ENCODE measurements at regions not wholly inside any gene's neighbourhood (a gene's known extent, or its start where the extent isn't known, plus 50 kb on each side); places are given as distances from the start of the nearest gene placed in this dataset.

GRCh38 chr17:77304746-77305473 lies 164.1 kb downstream of the SEC14L1 start:
- H2BK5ac ChIP-seq (ENCODE audit: low read length) = no peak overlapping the region
- H3K79me1 ChIP-seq (ENCODE audit: low read length) = peaks cover 8% of the 10 kb centered on the region
- H3K4me1 ChIP-seq (ENCODE audit: control insufficient read depth, low read depth, low read length) = peaks cover 2% of the 10 kb centered on the region
- WGBS (ENCODE audit: extremely low coverage, insufficient coverage, low lambda C conversion rate) = no CpG with 5 or more reads among the region's 21 CpGs
- no peak overlapping the region for H3K4ac ChIP-seq (ENCODE audit: low read depth, low read length)
- H3K4me3 ChIP-seq (ENCODE audit: low read length) = no peak overlapping the region
- DNase-seq = no peak
- H3K23ac ChIP-seq (ENCODE audit: low read length) = no peak overlapping the region
- H3K18ac ChIP-seq (ENCODE audit: low read length) = no peak overlapping the region
- no peak overlapping the region for H2BK120ac ChIP-seq (ENCODE audit: low read depth, low read length)
- no peaks in the 10 kb centered on the region for H3K36me3 ChIP-seq (ENCODE audit: control insufficient read depth, insufficient read depth, low read length)
- no peaks in the 10 kb centered on the region for H3K79me2 ChIP-seq (ENCODE audit: control insufficient read depth, insufficient read depth, low read length)
- H3K4me2 ChIP-seq (ENCODE audit: low read length) = no peak overlapping the region
- H4K8ac ChIP-seq (ENCODE audit: low read depth, low read length) = no peak overlapping the region
- no peak overlapping the region for H3K56ac ChIP-seq (ENCODE audit: low read length)
- H3K9ac ChIP-seq (ENCODE audit: low read length) = no peak overlapping the region
- no peak overlapping the region for H2BK15ac ChIP-seq (replicated peaks; ENCODE audit: low read depth)
- H2AK5ac ChIP-seq (ENCODE audit: low read length) = no peak overlapping the region
- H3K27ac ChIP-seq (ENCODE audit: low read depth, low read length) = no peak overlapping the region
- no peaks in the 10 kb centered on the region for H3K27me3 ChIP-seq (ENCODE audit: insufficient read depth, low read length, poor library complexity)
- no peak overlapping the region for H4K5ac ChIP-seq (ENCODE audit: low read length)

- H3K9ac ChIP-seq (ENCODE audit: low read length) = no peak overlapping the region
- no peak overlapping the region for H3K23ac ChIP-seq (ENCODE audit: low read length)
- H3K18ac ChIP-seq (ENCODE audit: low read length) = no peak overlapping the region
- no peaks in the 10 kb centered on the region for H3K36me3 ChIP-seq (ENCODE audit: control insufficient read depth, insufficient read depth, low read length)
- H3K79me2 ChIP-seq (ENCODE audit: control insufficient read depth, insufficient read depth, low read length) = no peaks in the 10 kb centered on the region
- no peak overlapping the region for H3K4me3 ChIP-seq (ENCODE audit: low read length)
- no peak overlapping the region for H3K4me2 ChIP-seq (ENCODE audit: low read length)
- H2BK120ac ChIP-seq (ENCODE audit: low read depth, low read length) = no peak overlapping the region
- H3K4ac ChIP-seq (ENCODE audit: low read depth, low read length) = no peak overlapping the region
- H3K56ac ChIP-seq (ENCODE audit: low read length) = no peak overlapping the region
- WGBS (ENCODE audit: extremely low coverage, insufficient coverage, low lambda C conversion rate) = no CpG with 5 or more reads among the region's 13 CpGs
- H4K5ac ChIP-seq (ENCODE audit: low read length) = no peak overlapping the region
- H2BK15ac ChIP-seq (replicated peaks; ENCODE audit: low read depth) = no peak overlapping the region
- DNase-seq = no peak
- H4K8ac ChIP-seq (ENCODE audit: low read depth, low read length) = no peak overlapping the region
- no peak overlapping the region for H2AK5ac ChIP-seq (ENCODE audit: low read length)
- no peaks in the 10 kb centered on the region for H3K27me3 ChIP-seq (ENCODE audit: insufficient read depth, low read length, poor library complexity)
- no peaks in the 10 kb centered on the region for H3K4me1 ChIP-seq (ENCODE audit: control insufficient read depth, low read depth, low read length)
- peaks cover 10% of the 10 kb centered on the region for H3K79me1 ChIP-seq (ENCODE audit: low read length)
- no peak overlapping the region for H3K27ac ChIP-seq (ENCODE audit: low read depth, low read length)
- H2BK5ac ChIP-seq (ENCODE audit: low read length) = no peak overlapping the region
Measured at GRCh38 chr17:77306048-77306789, 165.4 kb downstream of the SEC14L1 start.

GRCh38 chr17:77306790-77307478 lies 166.2 kb downstream of the SEC14L1 start:
- H3K4me2 ChIP-seq (ENCODE audit: low read length) = no peak overlapping the region
- no peak overlapping the region for H3K23ac ChIP-seq (ENCODE audit: low read length)
- H3K36me3 ChIP-seq (ENCODE audit: control insufficient read depth, insufficient read depth, low read length) = no peaks in the 10 kb centered on the region
- no peak overlapping the region for H3K27ac ChIP-seq (ENCODE audit: low read depth, low read length)
- no peak overlapping the region for H3K4ac ChIP-seq (ENCODE audit: low read depth, low read length)
- no CpG with 5 or more reads among the region's 18 CpGs for WGBS (ENCODE audit: extremely low coverage, insufficient coverage, low lambda C conversion rate)
- no peaks in the 10 kb centered on the region for H3K4me1 ChIP-seq (ENCODE audit: control insufficient read depth, low read depth, low read length)
- H2BK5ac ChIP-seq (ENCODE audit: low read length) = no peak overlapping the region
- H3K18ac ChIP-seq (ENCODE audit: low read length) = no peak overlapping the region
- H3K56ac ChIP-seq (ENCODE audit: low read length) = no peak overlapping the region
- H2BK120ac ChIP-seq (ENCODE audit: low read depth, low read length) = no peak overlapping the region
- H2BK15ac ChIP-seq (replicated peaks; ENCODE audit: low read depth) = no peak overlapping the region
- H2AK5ac ChIP-seq (ENCODE audit: low read length) = no peak overlapping the region
- H3K79me1 ChIP-seq (ENCODE audit: low read length) = peaks cover 11% of the 10 kb centered on the region
- H4K5ac ChIP-seq (ENCODE audit: low read length) = no peak overlapping the region
- DNase-seq = no peak
- no peak overlapping the region for H4K8ac ChIP-seq (ENCODE audit: low read depth, low read length)
- H3K27me3 ChIP-seq (ENCODE audit: insufficient read depth, low read length, poor library complexity) = no peaks in the 10 kb centered on the region
- H3K4me3 ChIP-seq (ENCODE audit: low read length) = no peak overlapping the region
- H3K9ac ChIP-seq (ENCODE audit: low read length) = no peak overlapping the region
- no peaks in the 10 kb centered on the region for H3K79me2 ChIP-seq (ENCODE audit: control insufficient read depth, insufficient read depth, low read length)

GRCh38 chr17:77307479-77308198 lies 166.9 kb downstream of the SEC14L1 start:
- no peak overlapping the region for H3K4me2 ChIP-seq (ENCODE audit: low read length)
- H3K4me1 ChIP-seq (ENCODE audit: control insufficient read depth, low read depth, low read length) = no peaks in the 10 kb centered on the region
- H4K5ac ChIP-seq (ENCODE audit: low read length) = no peak overlapping the region
- H3K4ac ChIP-seq (ENCODE audit: low read depth, low read length) = no peak overlapping the region
- no peaks in the 10 kb centered on the region for H3K36me3 ChIP-seq (ENCODE audit: control insufficient read depth, insufficient read depth, low read length)
- H2AK5ac ChIP-seq (ENCODE audit: low read length) = no peak overlapping the region
- no peak overlapping the region for H3K18ac ChIP-seq (ENCODE audit: low read length)
- H3K9ac ChIP-seq (ENCODE audit: low read length) = no peak overlapping the region
- H2BK15ac ChIP-seq (replicated peaks; ENCODE audit: low read depth) = no peak overlapping the region
- H4K8ac ChIP-seq (ENCODE audit: low read depth, low read length) = no peak overlapping the region
- H3K4me3 ChIP-seq (ENCODE audit: low read length) = no peak overlapping the region
- H3K79me2 ChIP-seq (ENCODE audit: control insufficient read depth, insufficient read depth, low read length) = no peaks in the 10 kb centered on the region
- H2BK5ac ChIP-seq (ENCODE audit: low read length) = no peak overlapping the region
- no peak for DNase-seq
- no peaks in the 10 kb centered on the region for H3K27me3 ChIP-seq (ENCODE audit: insufficient read depth, low read length, poor library complexity)
- H3K23ac ChIP-seq (ENCODE audit: low read length) = no peak overlapping the region
- no peak overlapping the region for H2BK120ac ChIP-seq (ENCODE audit: low read depth, low read length)
- peaks cover 11% of the 10 kb centered on the region for H3K79me1 ChIP-seq (ENCODE audit: low read length)
- WGBS (ENCODE audit: extremely low coverage, insufficient coverage, low lambda C conversion rate) = no CpG with 5 or more reads among the region's 12 CpGs
- H3K27ac ChIP-seq (ENCODE audit: low read depth, low read length) = no peak overlapping the region
- H3K56ac ChIP-seq (ENCODE audit: low read length) = no peak overlapping the region

GRCh38 chr17:77308861-77309726 lies 168.3 kb downstream of the SEC14L1 start:
- Histone ChIP-seq H3K56ac (ENCODE audit: low read length) (no peak overlapping the region), H3K4me3 (ENCODE audit: low read length) (no peak overlapping the region), H3K18ac (ENCODE audit: low read length) (no peak overlapping the region), H3K4me1 (ENCODE audit: control insufficient read depth, low read depth, low read length) (no peaks in the 10 kb centered on the region), H3K4me2 (ENCODE audit: low read length) (no peak overlapping the region), H3K4ac (ENCODE audit: low read depth, low read length) (no peak overlapping the region), H3K23ac (ENCODE audit: low read length) (no peak overlapping the region), H3K79me1 (ENCODE audit: low read length) (peaks cover 11% of the 10 kb centered on the region), H3K79me2 (ENCODE audit: control insufficient read depth, insufficient read depth, low read length) (no peaks in the 10 kb centered on the region), H4K5ac (ENCODE audit: low read length) (no peak overlapping the region), H4K8ac (ENCODE audit: low read depth, low read length) (no peak overlapping the region), H2BK120ac (ENCODE audit: low read depth, low read length) (no peak overlapping the region), H3K27ac (ENCODE audit: low read depth, low read length) (no peak overlapping the region), H2BK5ac (ENCODE audit: low read length) (no peak overlapping the region), H2AK5ac (ENCODE audit: low read length) (no peak overlapping the region), H3K9ac (ENCODE audit: low read length) (no peak overlapping the region), H3K27me3 (ENCODE audit: insufficient read depth, low read length, poor library complexity) (no peaks in the 10 kb centered on the region), H2BK15ac (replicated peaks; ENCODE audit: low read depth) (no peak overlapping the region), H3K36me3 (ENCODE audit: control insufficient read depth, insufficient read depth, low read length) (no peaks in the 10 kb centered on the region)
- no peak for DNase-seq
- WGBS (ENCODE audit: extremely low coverage, insufficient coverage, low lambda C conversion rate) = no CpG with 5 or more reads among the region's 18 CpGs

All from mesendoderm (in vitro differentiated cells).